COLO829 (cell line): ENCODE measurements at regions not wholly inside any gene's neighbourhood (a gene's known extent, or its start where the extent isn't known, plus 50 kb on each side); places are given as distances from the start of the nearest gene placed in this dataset.
A peak's percentile ranks its signal among the peaks of the same experiment; 100 is the strongest.

ENCODE experiments used
- DNase-seq: peaks from one replicate; pipeline ENCODE4 v3.0.0; 2012; ENCODE audit warnings: low spot score

- peak; percentile 10 for DNase-seq
These were observed 137.6 kb downstream of the GOLIM4 start for GRCh38 chr3:167958141-167958540.

GRCh38 chr3:167952969-167953368, 142.8 kb downstream of the GOLIM4 start:
- no peak for DNase-seq

- no peak for DNase-seq
These were observed 145.5 kb downstream of the GOLIM4 start for GRCh38 chr3:167950212-167950611.

- DNase-seq = peak; percentile 88
These were observed 154.3 kb downstream of the GOLIM4 start for GRCh38 chr3:167941234-167941995.

GRCh38 chr3:167940241-167940640, 155.5 kb downstream of the GOLIM4 start:
- DNase-seq = peak; percentile 46

GRCh38 chr3:167938516-167938915, 157.2 kb downstream of the GOLIM4 start:
- no peak for DNase-seq

- no peak for DNase-seq
These were observed 159.7 kb downstream of the GOLIM4 start for GRCh38 chr3:167936019-167936418.

GRCh38 chr3:167930453-167930852, 165.3 kb downstream of the GOLIM4 start:
- no peak for DNase-seq

- DNase-seq = no peak
These were observed 165.8 kb downstream of the GOLIM4 start for GRCh38 chr3:167929968-167930367.

GRCh38 chr3:167928381-167928780, 167.3 kb downstream of the GOLIM4 start:
- DNase-seq = no peak

GRCh38 chr3:167920747-167921146, 175.0 kb downstream of the GOLIM4 start:
- DNase-seq = no peak

- DNase-seq = no peak
These were observed 176.1 kb downstream of the GOLIM4 start for GRCh38 chr3:167919590-167919989.

- DNase-seq = no peak
These were observed 177.0 kb downstream of the GOLIM4 start for GRCh38 chr3:167918686-167919085.

GRCh38 chr3:167918008-167918596, 177.6 kb downstream of the GOLIM4 start:
- DNase-seq = no peak

- DNase-seq = peak; percentile 17
These were observed 177.8 kb downstream of the SERPINI1 start for GRCh38 chr3:167913219-167913835.

GRCh38 chr3:167909952-167910351, 174.4 kb downstream of the SERPINI1 start:
- DNase-seq = no peak

GRCh38 chr3:167909504-167909896, 174.0 kb downstream of the SERPINI1 start:
- no peak for DNase-seq

- DNase-seq = no peak
These were observed 173.4 kb downstream of the SERPINI1 start for GRCh38 chr3:167908746-167909503.

GRCh38 chr3:167908221-167908620, 172.7 kb downstream of the SERPINI1 start:
- no peak for DNase-seq

GRCh38 chr3:167901138-167901537, 165.6 kb downstream of the SERPINI1 start:
- no peak for DNase-seq

- no peak for DNase-seq
These were observed 163.6 kb downstream of the SERPINI1 start for GRCh38 chr3:167899093-167899492.

- no peak for DNase-seq
These were observed 162.6 kb downstream of the SERPINI1 start for GRCh38 chr3:167898091-167898490.

- no peak for DNase-seq
These were observed 160.2 kb downstream of the SERPINI1 start for GRCh38 chr3:167895684-167896083.
